Osteoblast (primary cell): ENCODE measurements at regions not wholly inside any gene's neighbourhood (a gene's known extent, or its start where the extent isn't known, plus 50 kb on each side); places are given as distances from the start of the nearest gene placed in this dataset.

ENCODE experiments used
- DNase-seq: peaks from one replicate; pipeline ENCODE4 v3.0.0; 2011; ENCODE audit warnings: low spot score, mixed read lengths; ENCODE audit not compliant: insufficient read length; ENCODE audit errors: missing footprints
- H2AFZ ChIP-seq: 2 replicates; pipeline ENCODE4 v1.6.0; 2011; ENCODE audit warnings: mild to moderate bottlenecking, low read length
- H3K27ac ChIP-seq: 2 replicates; pipeline ENCODE4 v1.5.1; 2011; ENCODE audit warnings: mild to moderate bottlenecking, low read depth, low read length, moderate library complexity
- H3K27me3 ChIP-seq: 2 replicates; pipeline ENCODE4 v1.6.0; 2012; ENCODE audit warnings: mild to moderate bottlenecking, control low read depth, inconsistent platforms, low read length, moderate library complexity; ENCODE audit not compliant: insufficient read depth
- H3K36me3 ChIP-seq: 2 replicates; pipeline ENCODE4 v1.5.1; 2011; ENCODE audit warnings: mild to moderate bottlenecking, low read length, control low read depth, moderate library complexity; ENCODE audit not compliant: insufficient read depth
- H3K4me1 ChIP-seq: 2 replicates; pipeline ENCODE4 v1.5.1; 2011; ENCODE audit warnings: mild to moderate bottlenecking, low read length, control low read depth, moderate library complexity; ENCODE audit not compliant: insufficient read depth
- H3K4me2 ChIP-seq: 2 replicates; pipeline ENCODE4 v1.6.0; 2011; ENCODE audit warnings: mild to moderate bottlenecking, low read length; ENCODE audit not compliant: insufficient read depth
- H3K4me3 ChIP-seq: fragments of 200-600 bp; sonication (generic); 3 replicates; pipeline ENCODE4 v1.5.1; 2012; ENCODE audit warnings: mild to moderate bottlenecking, low read length, inconsistent platforms; ENCODE audit not compliant: insufficient read depth
- H3K79me2 ChIP-seq: 2 replicates; pipeline ENCODE4 v1.6.0; 2012; ENCODE audit warnings: mild to moderate bottlenecking, low read length, control low read depth, inconsistent platforms; ENCODE audit not compliant: insufficient read depth
- H3K9me3 ChIP-seq: 2 replicates; pipeline ENCODE4 v1.5.1; 2011; ENCODE audit warnings: low read depth, low read length, control low read depth
- H4K20me1 ChIP-seq: 2 replicates; pipeline ENCODE4 v1.6.0; 2012; ENCODE audit warnings: mild to moderate bottlenecking, low read length, control low read depth; ENCODE audit not compliant: insufficient read depth
- CTCF ChIP-seq: IDR thresholded peaks from 2 replicates; pipeline ENCODE4 v1.5.1; 2011; ENCODE audit warnings: mild to moderate bottlenecking, low read depth, low read length, moderate library complexity; ENCODE audit errors: extremely low read depth

GRCh38 chr2:147025646-147026585 is 818.9 kb upstream of the ACVR2A start:
- no peak for DNase-seq
- H3K36me3 ChIP-seq: no peaks in the 10 kb centered on the region
- peaks cover 24% of the 10 kb centered on the region for H3K4me1 ChIP-seq
- H3K27ac ChIP-seq: peak overlapping the region; percentile 81
- no peaks in the 10 kb centered on the region for H3K27me3 ChIP-seq
- H3K4me2 ChIP-seq: peak overlapping the region; percentile 26
- TF ChIP-seq CTCF: no peak
- H3K9me3 ChIP-seq: peaks cover 2% of the 10 kb centered on the region
- no peaks in the 10 kb centered on the region for H4K20me1 ChIP-seq
- no peaks in the 10 kb centered on the region for H3K79me2 ChIP-seq
- no peak overlapping the region for H3K4me3 ChIP-seq
- no peak overlapping the region for H2AFZ ChIP-seq

- no peaks in the 10 kb centered on the region for H3K27me3 ChIP-seq
- peaks cover 2% of the 10 kb centered on the region for H3K9me3 ChIP-seq
- H3K4me3 ChIP-seq: no peak overlapping the region
- H3K36me3 ChIP-seq: no peaks in the 10 kb centered on the region
- H4K20me1 ChIP-seq: no peaks in the 10 kb centered on the region
- H3K4me1 ChIP-seq: no peaks in the 10 kb centered on the region
- H3K4me2 ChIP-seq: no peak overlapping the region
- H2AFZ ChIP-seq: no peak overlapping the region
- TF ChIP-seq CTCF: no peak
- DNase-seq: no peak
- H3K27ac ChIP-seq: no peak overlapping the region
- no peaks in the 10 kb centered on the region for H3K79me2 ChIP-seq
Observed at GRCh38 chr2:147019311-147019710, 825.5 kb upstream of the ACVR2A start.

GRCh38 chr2:147017951-147018645 is 826.7 kb upstream of the ACVR2A start:
- no peak overlapping the region for H3K27ac ChIP-seq
- no peaks in the 10 kb centered on the region for H3K4me1 ChIP-seq
- H3K27me3 ChIP-seq: no peaks in the 10 kb centered on the region
- H3K36me3 ChIP-seq: no peaks in the 10 kb centered on the region
- no peak overlapping the region for H2AFZ ChIP-seq
- DNase-seq: no peak
- H3K4me2 ChIP-seq: no peak overlapping the region
- no peak overlapping the region for H3K4me3 ChIP-seq
- H4K20me1 ChIP-seq: no peaks in the 10 kb centered on the region
- peaks cover 2% of the 10 kb centered on the region for H3K9me3 ChIP-seq
- H3K79me2 ChIP-seq: no peaks in the 10 kb centered on the region
- no peak for TF ChIP-seq CTCF

- no peaks in the 10 kb centered on the region for H3K4me1 ChIP-seq
- no peak overlapping the region for H2AFZ ChIP-seq
- no peaks in the 10 kb centered on the region for H3K9me3 ChIP-seq
- no peak overlapping the region for H3K4me3 ChIP-seq
- H3K27me3 ChIP-seq: no peaks in the 10 kb centered on the region
- H3K4me2 ChIP-seq: no peak overlapping the region
- H3K36me3 ChIP-seq: no peaks in the 10 kb centered on the region
- no peak overlapping the region for H3K27ac ChIP-seq
- no peaks in the 10 kb centered on the region for H4K20me1 ChIP-seq
- no peak for TF ChIP-seq CTCF
- H3K79me2 ChIP-seq: no peaks in the 10 kb centered on the region
- DNase-seq: no peak
Observed at GRCh38 chr2:147016181-147016580, 828.6 kb upstream of the ACVR2A start.
